Thymus (tissue), 11 donors: ENCODE measurements at regions not wholly inside any gene's neighbourhood (a gene's known extent, or its start where the extent isn't known, plus 50 kb on each side); places are given as distances from the start of the nearest gene placed in this dataset.

Source experiments
- DNase-seq, 9 donors: peaks; one replicate each; pipeline ENCODE4 v3.0.0-alpha.2; 2013; ENCODE audit warnings: low spot score in 9 of 9, low read depth in 6 of 9, missing footprints in 1 of 9
- H3K27ac ChIP-seq, 2 donors: one replicate each; pipeline ENCODE4 v1.5.1; 2013; ENCODE audit warnings: control low read depth in 1 of 2, low read depth in 1 of 2, low read length in 1 of 2, mild to moderate bottlenecking in 1 of 2, moderate library complexity in 1 of 2
- H3K27me3 ChIP-seq, 2 donors: one replicate each; pipeline ENCODE4 v1.5.1; 2013; ENCODE audit warnings: low read length in 1 of 2; ENCODE audit not compliant: control insufficient read depth in 2 of 2, insufficient read depth in 1 of 2
- H3K36me3 ChIP-seq, 2 donors: one replicate each; pipeline ENCODE4 v1.5.1; 2013; ENCODE audit warnings: low read length in 1 of 2, mild to moderate bottlenecking in 1 of 2, moderate library complexity in 1 of 2; ENCODE audit not compliant: control insufficient read depth in 2 of 2, insufficient read depth in 2 of 2
- H3K4me1 ChIP-seq, 2 donors: one replicate each; pipeline ENCODE4 v1.5.1; 2013; ENCODE audit warnings: low read length in 2 of 2; ENCODE audit not compliant: control insufficient read depth in 2 of 2, insufficient read depth in 2 of 2
- H3K4me3 ChIP-seq, 2 donors: one replicate each; pipeline ENCODE4 v1.5.1; 2013; ENCODE audit warnings: low read length in 2 of 2, control low read depth in 1 of 2, mild to moderate bottlenecking in 1 of 2
- H3K9me3 ChIP-seq, 2 donors: one replicate each; pipeline ENCODE4 v1.5.1; 2013; ENCODE audit warnings: low read length in 1 of 2, mild to moderate bottlenecking in 1 of 2; ENCODE audit not compliant: control insufficient read depth in 2 of 2, insufficient read depth in 1 of 2
- WGBS: extraction: QIAGEN DNeasy Blood & Tissue Kit; methylation state at CpG from one replicate; pipeline ENCODE4 v1.1.7; 2013; 5-methylcytosine and 5-hydroxymethylcytosine counted together
- donor health status: healthy.

DNA sequence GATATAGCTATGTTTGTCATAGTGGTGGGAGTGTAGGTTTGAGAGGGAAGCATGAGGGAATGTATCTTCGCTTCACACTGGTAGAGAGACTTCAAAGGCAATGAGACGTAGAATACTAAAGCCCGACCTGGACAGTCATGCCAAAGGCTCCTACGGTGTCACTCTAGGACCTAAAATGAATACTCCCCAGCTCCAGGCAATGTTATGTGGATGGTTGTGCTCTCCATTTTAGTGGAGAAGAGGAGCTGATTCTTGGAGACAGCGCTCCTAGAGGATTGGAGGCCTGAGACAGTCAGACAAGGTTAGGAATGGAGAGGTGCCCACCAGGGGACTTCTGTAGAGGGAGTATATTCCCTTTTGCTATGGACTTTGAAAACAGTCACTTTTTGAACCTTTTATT lies 260.1 kb downstream of the MEX3B start:
- no peak overlapping the region for H3K4me3 ChIP-seq
- DNase-seq, result no peak

DNA sequence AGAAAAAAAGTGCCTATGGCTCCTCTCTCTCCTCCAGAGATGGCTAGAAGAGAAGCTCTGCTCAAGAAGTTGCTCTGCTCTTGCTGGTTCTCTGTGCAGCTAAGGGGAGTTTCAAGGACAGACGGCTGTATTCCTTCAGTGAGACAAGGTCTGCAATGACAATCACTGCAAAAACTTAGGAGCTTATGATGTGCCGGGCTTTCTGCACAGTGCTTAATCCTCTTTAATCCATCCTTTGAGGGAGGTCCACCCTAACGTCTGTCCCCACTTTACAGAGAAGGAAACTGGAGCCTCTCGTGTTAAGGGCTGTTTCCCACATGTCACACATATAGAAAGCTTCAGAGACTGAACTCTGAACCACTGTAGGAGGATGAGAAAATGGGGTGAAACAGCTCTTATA lies 260.6 kb downstream of the MEX3B start:
- WGBS, result 95% methylated on average over 4 of the region's 4 CpGs
- no peak overlapping the region for H3K4me3 ChIP-seq
- no peaks in the 10 kb centered on the region for H3K27me3 ChIP-seq
- DNase-seq, result no peak
- H3K27ac ChIP-seq, result no peak overlapping the region
- H3K4me1 ChIP-seq, result no peaks in the 10 kb centered on the region
- H3K36me3 ChIP-seq, result no peaks in the 10 kb centered on the region
- H3K9me3 ChIP-seq, result no peaks in the 10 kb centered on the region

More for the DNA sequence above, 260.1 kb downstream of the MEX3B start:
- H3K9me3 ChIP-seq, result no peaks in the 10 kb centered on the region
- H3K27ac ChIP-seq, result no peak overlapping the region
- H3K36me3 ChIP-seq, result no peaks in the 10 kb centered on the region
- H3K4me1 ChIP-seq, result no peaks in the 10 kb centered on the region
- no peaks in the 10 kb centered on the region for H3K27me3 ChIP-seq
- 95% methylated on average over 5 of the region's 5 CpGs for WGBS

DNA sequence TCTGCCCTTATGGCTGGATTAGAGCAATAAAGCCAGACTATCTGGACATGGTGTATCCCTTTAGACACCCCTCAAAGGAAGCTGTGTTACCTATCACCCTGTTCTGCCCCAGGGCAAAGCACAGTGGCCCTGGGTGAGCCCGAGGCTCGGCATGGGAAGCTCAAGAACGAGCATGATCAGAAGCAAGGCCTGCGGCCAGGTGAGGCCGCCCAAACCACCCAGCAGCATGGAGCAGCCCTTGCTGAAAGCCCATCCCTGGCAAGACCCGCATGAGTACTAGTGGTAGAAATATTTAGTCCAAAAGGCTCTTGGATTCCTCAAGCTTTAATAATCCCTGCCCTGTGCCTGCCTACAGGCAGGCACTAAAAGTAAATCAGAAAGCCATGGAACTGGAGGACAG lies 261.1 kb downstream of the MEX3B start:
- Histone ChIP-seq H3K4me1 (no peaks in the 10 kb centered on the region), H3K27ac (no peak overlapping the region), H3K4me3 (no peak overlapping the region), H3K9me3 (no peaks in the 10 kb centered on the region), H3K27me3 (no peaks in the 10 kb centered on the region), H3K36me3 (no peaks in the 10 kb centered on the region)
- no peak for DNase-seq
- 98% methylated on average over 6 of the region's 6 CpGs for WGBS

DNA sequence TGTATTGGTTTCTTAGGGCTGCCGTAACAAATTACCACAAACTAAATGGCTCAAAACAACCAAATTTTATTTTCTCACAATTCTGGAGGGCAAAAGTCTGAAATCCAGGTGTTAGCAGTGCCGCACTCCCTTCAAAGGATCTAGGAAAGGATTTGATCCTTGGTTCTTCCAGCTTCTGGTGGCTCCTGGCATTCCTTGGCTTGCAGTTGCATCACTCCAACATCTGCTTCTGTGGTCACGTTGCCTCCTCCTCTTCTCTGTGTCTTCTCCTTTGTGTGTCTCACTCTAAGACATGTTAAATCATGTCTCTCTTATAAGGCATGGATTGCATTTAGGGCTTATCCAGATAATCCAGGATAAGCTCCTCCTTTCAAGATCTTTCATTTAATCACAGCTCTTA lies 262.2 kb downstream of the MEX3B start:
- Histone ChIP-seq H3K36me3 (no peaks in the 10 kb centered on the region), H3K27ac (no peak overlapping the region), H3K27me3 (no peaks in the 10 kb centered on the region), H3K9me3 (no peaks in the 10 kb centered on the region), H3K4me1 (no peaks in the 10 kb centered on the region), H3K4me3 (no peak overlapping the region)
- no peak for DNase-seq
- 94% methylated on average over 3 of the region's 3 CpGs for WGBS

DNA sequence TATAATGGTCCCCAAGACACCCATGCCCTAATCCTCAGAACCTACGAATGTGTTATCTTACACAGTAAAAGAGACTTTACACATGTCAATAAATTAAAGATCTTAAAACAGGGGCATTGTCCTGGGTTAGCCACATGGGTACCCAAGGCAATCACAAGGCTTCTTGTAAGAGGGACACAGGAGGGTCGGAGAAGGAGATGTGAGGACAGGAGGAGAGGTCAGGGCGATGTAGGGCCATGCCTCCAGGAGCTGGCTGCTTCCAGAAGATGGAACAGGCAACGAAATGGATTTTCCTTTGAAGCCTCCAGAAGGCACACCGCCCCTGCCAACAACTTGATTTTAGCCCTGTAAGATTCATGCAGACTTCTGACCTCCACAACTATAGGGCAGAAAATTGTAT lies 262.7 kb downstream of the MEX3B start:
- 95% methylated on average over 5 of the region's 5 CpGs for WGBS

DNA sequence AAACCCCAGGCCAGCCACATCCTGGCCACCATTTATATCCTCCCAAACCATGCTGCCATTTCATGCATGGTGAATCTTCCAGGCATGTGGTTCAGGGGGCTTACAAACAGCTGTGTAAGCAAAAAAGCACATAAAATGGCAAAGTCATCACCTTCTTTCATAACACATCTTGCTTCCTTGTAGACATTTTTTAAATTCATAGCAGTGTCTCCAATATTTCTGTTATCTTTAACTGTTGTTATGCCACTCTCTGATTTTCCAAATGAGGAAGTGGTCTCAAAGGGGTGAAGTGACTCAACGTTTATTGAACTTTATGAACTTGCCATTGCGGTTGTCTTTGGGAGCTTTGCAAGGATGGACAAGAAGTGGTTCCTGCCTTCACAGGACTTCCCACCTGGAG lies 264.4 kb downstream of the MEX3B start:
- Histone ChIP-seq H3K4me1 (peaks cover 0 to 2% of the 10 kb centered on the region in 2 donors), H3K27ac (no peak overlapping the region), H3K27me3 (no peaks in the 10 kb centered on the region), H3K9me3 (no peaks in the 10 kb centered on the region), H3K4me3 (no peak overlapping the region), H3K36me3 (no peaks in the 10 kb centered on the region)
- WGBS, result 28% methylated on average over 2 of the region's 2 CpGs
- DNase-seq, result no peak

More for the DNA sequence above, 262.7 kb downstream of the MEX3B start:
- no peak overlapping the region for H3K4me3 ChIP-seq
- H3K4me1 ChIP-seq, result no peaks in the 10 kb centered on the region
- no peaks in the 10 kb centered on the region for H3K36me3 ChIP-seq
- no peak overlapping the region for H3K27ac ChIP-seq
- DNase-seq, result no peak
- H3K27me3 ChIP-seq, result no peaks in the 10 kb centered on the region
- no peaks in the 10 kb centered on the region for H3K9me3 ChIP-seq

DNA sequence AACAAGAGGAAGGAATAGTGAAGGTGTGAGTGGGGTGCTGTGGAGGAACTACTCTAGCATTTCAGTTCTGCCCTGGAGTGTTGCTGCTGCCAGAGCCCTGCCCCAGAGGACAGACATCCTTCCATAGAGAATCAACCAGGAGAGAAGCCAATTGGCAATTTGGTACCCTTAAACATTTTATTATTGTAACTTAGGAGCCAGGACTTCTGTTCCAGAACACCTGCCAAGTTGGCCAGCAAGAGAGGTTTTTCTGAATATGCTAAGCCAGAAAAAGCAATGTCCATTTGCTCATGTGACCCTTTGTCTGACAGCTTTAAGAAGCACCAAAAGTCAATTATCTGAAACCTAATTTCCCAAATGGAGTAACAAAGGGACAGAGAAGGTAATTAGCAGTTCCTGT lies 264.9 kb downstream of the MEX3B start:
- no peak for DNase-seq
- Histone ChIP-seq H3K4me3 (no peak overlapping the region), H3K36me3 (no peaks in the 10 kb centered on the region), H3K27ac (no peak overlapping the region), H3K27me3 (no peaks in the 10 kb centered on the region), H3K9me3 (no peaks in the 10 kb centered on the region), H3K4me1 (peaks cover 0 to 2% of the 10 kb centered on the region in 2 donors)

DNA sequence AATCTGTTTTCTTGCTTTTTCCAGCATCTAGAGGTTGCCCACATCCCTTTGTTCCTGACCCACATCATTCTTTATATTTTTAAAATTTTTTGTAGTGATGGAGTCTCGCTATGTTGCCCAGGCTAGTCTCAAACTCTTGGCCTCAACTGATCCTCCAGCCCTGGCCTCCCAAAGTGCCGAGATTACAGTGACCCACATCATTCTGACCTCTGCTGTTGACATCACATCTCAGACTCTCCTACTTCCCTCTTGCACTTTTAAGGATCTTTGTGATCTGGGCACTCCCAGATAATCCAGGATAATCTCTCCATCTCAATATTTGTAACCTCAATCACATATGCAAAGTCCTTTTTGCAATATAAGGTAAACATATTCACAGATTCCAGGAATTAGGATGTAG lies 266.6 kb downstream of the MEX3B start:
- no peak overlapping the region for H3K27ac ChIP-seq
- H3K4me1 ChIP-seq, result peaks cover 0 to 2% of the 10 kb centered on the region in 2 donors
- H3K27me3 ChIP-seq, result no peaks in the 10 kb centered on the region
- 96% methylated on average over 2 of the region's 2 CpGs for WGBS
- H3K36me3 ChIP-seq, result no peaks in the 10 kb centered on the region
- no peaks in the 10 kb centered on the region for H3K9me3 ChIP-seq
- no peak for DNase-seq
- H3K4me3 ChIP-seq, result no peak overlapping the region

DNA sequence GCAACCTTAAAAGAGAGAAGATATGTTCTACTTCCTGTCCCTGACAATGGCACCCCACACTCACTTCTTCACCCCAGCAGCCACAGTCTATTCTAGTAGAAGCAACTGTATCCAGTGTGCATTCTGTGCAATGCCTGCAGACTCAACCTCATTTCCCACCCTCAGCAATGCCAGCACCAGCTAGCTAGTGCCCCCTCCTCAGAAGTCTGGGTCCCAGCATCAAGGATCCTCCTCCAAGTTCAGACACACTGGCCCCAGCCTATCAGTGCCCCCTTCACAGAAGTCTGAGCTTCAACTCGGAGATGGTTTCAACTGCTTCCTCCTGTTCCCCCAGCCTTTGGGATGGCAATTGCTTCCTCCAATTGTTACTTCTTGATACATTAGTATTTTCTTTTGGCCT lies 268.3 kb downstream of the MEX3B start:
- no peak overlapping the region for H3K27ac ChIP-seq
- no peaks in the 10 kb centered on the region for H3K27me3 ChIP-seq
- 93% methylated on average over 1 of the region's 1 CpG for WGBS
- H3K36me3 ChIP-seq, result no peaks in the 10 kb centered on the region
- H3K4me3 ChIP-seq, result no peak overlapping the region
- no peaks in the 10 kb centered on the region for H3K9me3 ChIP-seq
- DNase-seq, result no peak
- H3K4me1 ChIP-seq, result peaks cover 0 to 2% of the 10 kb centered on the region in 2 donors

DNA sequence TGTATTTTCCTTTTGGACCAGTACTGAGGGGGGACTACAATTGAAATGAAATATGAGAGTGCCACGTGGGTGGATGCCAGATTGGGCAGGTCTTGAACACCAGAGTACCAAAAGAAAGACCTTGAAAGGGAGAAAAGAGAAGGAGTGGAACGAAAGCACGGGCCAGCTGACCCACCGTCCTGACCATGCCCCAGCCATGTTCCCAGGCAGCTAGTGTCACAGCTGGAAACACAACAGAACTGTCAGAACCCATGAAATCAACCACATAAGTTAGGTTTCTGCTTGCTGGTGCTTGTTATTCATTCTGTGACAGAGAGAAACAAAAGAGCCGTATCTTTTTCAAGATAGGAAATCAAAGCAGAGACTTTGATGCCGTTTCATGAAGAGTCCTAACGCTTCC lies 268.8 kb downstream of the MEX3B start:
- H3K36me3 ChIP-seq, result no peaks in the 10 kb centered on the region
- no peak overlapping the region for H3K4me3 ChIP-seq
- peak overlapping the region in 1 of 2 donors; percentile 11 for H3K27ac ChIP-seq
- no peak for DNase-seq
- no peaks in the 10 kb centered on the region for H3K27me3 ChIP-seq
- H3K9me3 ChIP-seq, result no peaks in the 10 kb centered on the region
- 79% methylated on average over 7 of the region's 7 CpGs for WGBS
- peaks cover 0 to 2% of the 10 kb centered on the region in 2 donors for H3K4me1 ChIP-seq
